IMR-90 (cell line): ENCODE measurements at regions not wholly inside any gene's neighbourhood (a gene's known extent, or its start where the extent isn't known, plus 50 kb on each side); places are given as distances from the start of the nearest gene placed in this dataset.
A peak's percentile ranks its signal among the peaks of the same experiment; 100 is the strongest.

Experiments used
- ATAC-seq: fragments of 200-7000 bp; cut with Tn5 transposase; 2 replicates; pipeline ENCODE4 v1.9.1; 2020; ENCODE audit warnings: low read depth, mild to moderate bottlenecking, moderate library complexity
- BruUV-seq: library from RNA; stranded (reverse); fragments of 400-500 nt; replicated peaks from 2 replicates; lab custom pipeline; 2021; lab: Mats Ljungman, UMichigan
- CTCF ChIA-PET: fragments of 300-600 bp; formaldehyde crosslinking; extraction: SDS; loops from one replicate; lab custom pipeline; 2021; ENCODE audit warnings: antibody characterized with exemption; lab: Yijun Ruan, JAX
- POLR2A ChIA-PET: fragments of 300-600 bp; sonication (Branson Sonifier 250); formaldehyde crosslinking; loops from one replicate; lab custom pipeline; 2022; ENCODE audit warnings: antibody characterized with exemption; ENCODE audit not compliant: unreplicated experiment; lab: Charles Lee
- DNase-seq: peaks from one replicate; pipeline ENCODE4 v3.0.0; 2013
- H2AFZ ChIP-seq: replicated peaks from 2 replicates; pipeline ENCODE3; 2013; ENCODE audit warnings: low read length, mild to moderate bottlenecking; ENCODE audit not compliant: poor library complexity
- H2AK5ac ChIP-seq: 2 replicates; pipeline ENCODE4 v1.6.1; 2013; ENCODE audit warnings: low read depth, low read length, inconsistent platforms
- H2AK9ac ChIP-seq: replicated peaks from 2 replicates; pipeline ENCODE3; 2013; ENCODE audit warnings: mild to moderate bottlenecking, low read depth, low read length, moderate library complexity; ENCODE audit not compliant: poor library complexity
- H2BK120ac ChIP-seq: 2 replicates; pipeline ENCODE4 v1.6.1; 2013; ENCODE audit warnings: low read depth, low read length, inconsistent platforms
- H2BK15ac ChIP-seq: 3 replicates; pipeline ENCODE4 v1.6.1; 2013; ENCODE audit warnings: low read depth, low read length, inconsistent platforms
- H2BK20ac ChIP-seq: 2 replicates; pipeline ENCODE4 v1.6.1; 2013; ENCODE audit warnings: low read depth, mild to moderate bottlenecking, inconsistent platforms, low read length, moderate library complexity
- H2BK5ac ChIP-seq: 2 replicates; pipeline ENCODE4 v1.6.1; 2013; ENCODE audit warnings: mild to moderate bottlenecking, low read depth, low read length, inconsistent platforms; ENCODE audit not compliant: poor library complexity, severe bottlenecking
- H3K14ac ChIP-seq: replicated peaks from 2 replicates; pipeline ENCODE4 v1.6.1; 2013; ENCODE audit warnings: low read depth, low read length, inconsistent platforms
- H3K18ac ChIP-seq: 2 replicates; pipeline ENCODE4 v1.6.1; 2013; ENCODE audit warnings: low read depth, low read length, control low read depth
- H3K23ac ChIP-seq: 2 replicates; pipeline ENCODE4 v1.6.1; 2013; ENCODE audit warnings: low read depth, low read length, inconsistent platforms
- H3K27ac ChIP-seq: 2 replicates; pipeline ENCODE4 v1.5.1; 2013; ENCODE audit warnings: mild to moderate bottlenecking, control low read depth, low read length; ENCODE audit not compliant: insufficient read depth
- H3K27me3 ChIP-seq: 2 replicates; pipeline ENCODE4 v1.6.1; 2013; ENCODE audit warnings: low read length; ENCODE audit not compliant: control insufficient read depth, insufficient read depth
- H3K36me3 ChIP-seq: 2 replicates; pipeline ENCODE4 v1.6.1; 2013; ENCODE audit warnings: low read length, mixed read lengths; ENCODE audit not compliant: control insufficient read depth, insufficient read depth
- H3K4ac ChIP-seq: 2 replicates; pipeline ENCODE4 v1.6.1; 2013; ENCODE audit warnings: low read depth, low read length, inconsistent platforms
- H3K4me1 ChIP-seq: 2 replicates; pipeline ENCODE4 v1.6.1; 2013; ENCODE audit warnings: low read length, mixed read lengths; ENCODE audit not compliant: control insufficient read depth, insufficient read depth
- H3K4me2 ChIP-seq: 2 replicates; pipeline ENCODE4 v1.6.1; 2013; ENCODE audit warnings: low read depth, mild to moderate bottlenecking, control low read depth, low read length, moderate library complexity
- H3K4me3 ChIP-seq: 2 replicates; pipeline ENCODE4 v1.5.1; 2013; ENCODE audit warnings: low read depth, mild to moderate bottlenecking, control low read depth, low read length, moderate library complexity; ENCODE audit not compliant: insufficient read depth
- H3K56ac ChIP-seq: 2 replicates; pipeline ENCODE4 v1.6.1; 2013; ENCODE audit warnings: low read length, inconsistent platforms; ENCODE audit not compliant: insufficient read depth; ENCODE audit errors: extremely low read depth
- H3K79me1 ChIP-seq, 2 experiments: 2 replicates each; pipeline ENCODE4 v1.6.1; 2013; ENCODE audit warnings: low read length in 2 of 2, inconsistent platforms in 1 of 2, low read depth in 1 of 2
- H3K9ac ChIP-seq: 2 replicates; pipeline ENCODE4 v1.6.1; 2013; ENCODE audit warnings: low read depth, low read length, control low read depth
- H3K9me1 ChIP-seq: 2 replicates; pipeline ENCODE4 v1.6.1; 2013; ENCODE audit warnings: low read length, inconsistent platforms; ENCODE audit not compliant: insufficient read depth
- H3K9me3 ChIP-seq: 2 replicates; pipeline ENCODE4 v1.6.1; 2013; ENCODE audit warnings: low read length; ENCODE audit not compliant: control insufficient read depth, insufficient read depth
- H4K20me1 ChIP-seq: 2 replicates; pipeline ENCODE4 v1.6.1; 2013; ENCODE audit warnings: low read length, inconsistent platforms; ENCODE audit not compliant: insufficient read depth
- H4K5ac ChIP-seq: 2 replicates; pipeline ENCODE4 v1.6.1; 2013; ENCODE audit warnings: mild to moderate bottlenecking, low read depth, low read length, control low read depth
- H4K8ac ChIP-seq, 2 experiments: 2 replicates each; pipeline ENCODE4 v1.6.1; 2013; ENCODE audit warnings: low read depth in 2 of 2, low read length in 2 of 2, control low read depth in 1 of 2, inconsistent platforms in 1 of 2
- H4K91ac ChIP-seq: 2 replicates; pipeline ENCODE4 v1.6.1; 2013; ENCODE audit warnings: low read depth, low read length, inconsistent platforms; ENCODE audit not compliant: insufficient read depth
- CEBPB ChIP-seq: IDR thresholded peaks from 2 replicates; pipeline ENCODE4 v1.6.1; 2012; ENCODE audit warnings: low read depth, low read length, improper control_type of control experiment
- RCOR1 ChIP-seq: IDR thresholded peaks from 2 replicates; pipeline ENCODE4 v1.6.1; 2012; ENCODE audit warnings: mild to moderate bottlenecking, low read length, improper control_type of control experiment; ENCODE audit not compliant: insufficient replicate concordance
- WGBS, 2 experiments: methylation state at CpG; one replicate each; pipeline versions ENCODE4 v1.1.5 to v1.1.7; 2013; ENCODE audit warnings: missing lambda C conversion rate in 2 of 2; ENCODE audit not compliant: insufficient read length in 1 of 2; ENCODE audit errors: extremely low coverage in 2 of 2; 5-methylcytosine and 5-hydroxymethylcytosine counted together
- dilution Hi-C: fragments of 300-500 bp; cut with HindIII; formaldehyde crosslinking; loops from one replicate; pipeline ENCODE4 v1.14.3; 2018; ENCODE audit warnings: low sequenced_read_pairs; ENCODE audit not compliant: unreplicated experiment
- in situ Hi-C: fragments of 300-500 bp; cut with MboI; formaldehyde crosslinking; loops from 3 replicates; pipeline ENCODE4 v1.14.3; 2019; ENCODE audit warnings: low sequenced_read_pairs, inconsistent platforms, mixed read lengths
- intact Hi-C: fragments of 100-400 bp; cut with micrococcal nuclease; formaldehyde crosslinking; loops from 2 replicates; pipeline ENCODE4 v1.10.0; 2022

GRCh38 chr14:53531730-53532129 is 378.6 kb upstream of the DDHD1 start:
- H3K14ac ChIP-seq: no peak overlapping the region; the same call in 1 of the 2 replicates
- no peaks in the 10 kb centered on the region for H3K36me3 ChIP-seq
- no peak overlapping the region for H3K27ac ChIP-seq
- no peaks in the 10 kb centered on the region for H3K9me3 ChIP-seq
- in situ Hi-C loops: loop anchor here (10.0 kb wide), 2 partner anchors 423 to 643 kb away; partner anchors contain the start of gene BMP4
- dilution Hi-C loops: no loop called here
- H2AK5ac ChIP-seq: no peak overlapping the region
- H4K20me1 ChIP-seq: no peaks in the 10 kb centered on the region
- H2BK15ac ChIP-seq: no peak overlapping the region
- H2AFZ ChIP-seq: no peak overlapping the region
- ChIA-PET POLR2A (no interaction called here), CTCF (no interaction called here)
- DNase-seq (no peak), ATAC-seq (no peak)
- H3K27me3 ChIP-seq: no peaks in the 10 kb centered on the region
- no peak overlapping the region for H2BK20ac ChIP-seq
- H3K18ac ChIP-seq: peak overlapping the region; percentile 66
- H3K4me1 ChIP-seq: peaks cover 15% of the 10 kb centered on the region
- no TSS peak for BruUV-seq
- no peaks in the 10 kb centered on the region for H3K79me1 ChIP-seq
- no peak overlapping the region for H3K4me2 ChIP-seq
- peak; percentile 81 for TF ChIP-seq CEBPB
- TF ChIP-seq RCOR1: no peak
- no peak overlapping the region; a peak in 1 of 4 replicates for H4K8ac ChIP-seq
- no peak overlapping the region for H2BK120ac ChIP-seq
- no peak overlapping the region for H3K23ac ChIP-seq
- no peak overlapping the region for H3K4me3 ChIP-seq
- no peak overlapping the region for H3K56ac ChIP-seq
- WGBS, 2 experiments: no CpG with 5 or more reads among the region's 1 CpG
- no peak overlapping the region for H2BK5ac ChIP-seq
- H3K4ac ChIP-seq: no peak overlapping the region
- no peak overlapping the region for H4K5ac ChIP-seq
- H4K91ac ChIP-seq: no peak overlapping the region
- H2AK9ac ChIP-seq: no peak overlapping the region
- H3K9ac ChIP-seq: no peak overlapping the region
- intact Hi-C loops: no loop called here
- peaks cover 7% of the 10 kb centered on the region for H3K9me1 ChIP-seq
